Fibroblast of pulmonary artery (primary cell): ENCODE measurements at regions not wholly inside any gene's neighbourhood (a gene's known extent, or its start where the extent isn't known, plus 50 kb on each side); places are given as distances from the start of the nearest gene placed in this dataset.
"Not testable (repeated sequence)": the region's sequence is repeated elsewhere in the genome, so short reads cannot be mapped to it uniquely, and the experiment has no call there.

ENCODE experiments used
- DNase-seq: peaks from one replicate; pipeline ENCODE4 v3.0.0-alpha.2; 2010; ENCODE audit warnings: low read depth
- H3K4me3 ChIP-seq: replicated peaks from 2 replicates; pipeline ENCODE4 v1.5.1; 2011; ENCODE audit warnings: low read depth, mild to moderate bottlenecking, control low read depth, low read length, moderate library complexity
- TF ChIP-seq, protein P1 (sequence below): IDR thresholded peaks from 2 replicates; pipeline ENCODE4 v1.5.1; 2011; ENCODE audit warnings: mild to moderate bottlenecking, control low read depth, low read length, inconsistent platforms; ENCODE audit errors: missing control alignments

DNA sequence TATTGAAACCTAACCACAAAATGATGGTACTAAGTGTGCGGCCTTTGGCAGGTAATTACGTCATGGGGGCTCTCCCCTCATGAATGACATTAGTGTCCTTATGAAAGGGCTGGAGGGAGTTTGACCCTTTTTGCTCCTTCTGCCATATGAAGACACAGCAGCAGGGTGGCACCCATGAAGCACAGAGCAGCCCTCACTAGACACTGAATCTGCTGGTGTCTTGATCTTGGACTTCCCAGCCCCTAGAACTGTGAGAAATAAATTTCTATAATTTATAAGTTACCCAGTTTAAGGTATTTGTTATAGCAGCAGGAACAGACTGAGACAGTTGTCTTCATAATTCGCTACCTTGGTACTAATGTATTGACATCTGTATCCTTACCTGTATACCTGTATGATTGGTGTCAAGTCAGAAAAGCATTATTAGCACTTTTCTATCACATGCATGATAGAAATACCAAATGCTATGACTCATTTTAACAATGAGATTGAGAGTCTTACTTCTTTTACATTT is 80.4 kb downstream of the GCNT4 start:
- H3K4me3 ChIP-seq = no peak overlapping the region
- TF ChIP-seq, protein P1, sequence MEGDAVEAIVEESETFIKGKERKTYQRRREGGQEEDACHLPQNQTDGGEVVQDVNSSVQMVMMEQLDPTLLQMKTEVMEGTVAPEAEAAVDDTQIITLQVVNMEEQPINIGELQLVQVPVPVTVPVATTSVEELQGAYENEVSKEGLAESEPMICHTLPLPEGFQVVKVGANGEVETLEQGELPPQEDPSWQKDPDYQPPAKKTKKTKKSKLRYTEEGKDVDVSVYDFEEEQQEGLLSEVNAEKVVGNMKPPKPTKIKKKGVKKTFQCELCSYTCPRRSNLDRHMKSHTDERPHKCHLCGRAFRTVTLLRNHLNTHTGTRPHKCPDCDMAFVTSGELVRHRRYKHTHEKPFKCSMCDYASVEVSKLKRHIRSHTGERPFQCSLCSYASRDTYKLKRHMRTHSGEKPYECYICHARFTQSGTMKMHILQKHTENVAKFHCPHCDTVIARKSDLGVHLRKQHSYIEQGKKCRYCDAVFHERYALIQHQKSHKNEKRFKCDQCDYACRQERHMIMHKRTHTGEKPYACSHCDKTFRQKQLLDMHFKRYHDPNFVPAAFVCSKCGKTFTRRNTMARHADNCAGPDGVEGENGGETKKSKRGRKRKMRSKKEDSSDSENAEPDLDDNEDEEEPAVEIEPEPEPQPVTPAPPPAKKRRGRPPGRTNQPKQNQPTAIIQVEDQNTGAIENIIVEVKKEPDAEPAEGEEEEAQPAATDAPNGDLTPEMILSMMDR = no peak
- no peak for DNase-seq

DNA sequence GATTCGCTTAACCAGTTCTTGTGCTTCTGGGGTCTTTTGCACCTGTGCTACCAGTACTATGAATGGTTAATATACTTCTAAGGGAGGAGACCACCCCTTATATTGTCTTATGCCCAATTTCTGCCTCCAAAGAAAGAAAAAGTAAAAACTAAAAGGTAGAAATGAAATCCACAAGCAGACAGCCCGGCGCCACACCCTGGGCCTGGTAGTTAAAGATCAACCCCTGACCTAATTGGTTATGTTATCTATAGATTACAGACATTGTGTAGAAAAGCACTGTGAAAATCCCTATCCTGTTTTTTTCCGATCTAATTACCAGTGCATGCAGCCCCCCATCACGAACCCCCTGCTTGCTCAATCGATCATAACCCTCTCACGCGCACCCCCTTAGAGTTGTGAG is 81.5 kb downstream of the GCNT4 start:
- not testable (repeated sequence) for DNase-seq, H3K4me3 ChIP-seq

DNA sequence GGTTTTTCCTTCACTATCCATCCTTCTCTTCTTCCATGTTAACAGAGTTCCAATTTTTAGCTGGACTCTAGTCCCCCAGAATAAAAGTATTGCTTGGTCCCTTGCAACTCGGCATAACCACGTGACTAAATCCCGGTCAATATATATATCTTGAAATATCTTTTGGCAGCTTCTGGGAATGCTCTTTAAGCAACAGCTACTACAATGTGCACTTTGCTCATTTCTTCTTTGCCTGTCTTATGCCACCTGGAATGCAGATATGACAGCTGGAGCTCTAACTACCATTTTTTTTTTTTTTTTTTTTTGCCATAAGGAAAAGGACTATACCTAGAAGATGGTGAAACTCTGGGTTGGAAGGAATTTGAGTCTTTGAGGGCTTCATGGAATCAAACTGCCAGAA is 82.6 kb downstream of the GCNT4 start:
- TF ChIP-seq, protein P1 = no peak
- no peak overlapping the region for H3K4me3 ChIP-seq
- DNase-seq = no peak

DNA sequence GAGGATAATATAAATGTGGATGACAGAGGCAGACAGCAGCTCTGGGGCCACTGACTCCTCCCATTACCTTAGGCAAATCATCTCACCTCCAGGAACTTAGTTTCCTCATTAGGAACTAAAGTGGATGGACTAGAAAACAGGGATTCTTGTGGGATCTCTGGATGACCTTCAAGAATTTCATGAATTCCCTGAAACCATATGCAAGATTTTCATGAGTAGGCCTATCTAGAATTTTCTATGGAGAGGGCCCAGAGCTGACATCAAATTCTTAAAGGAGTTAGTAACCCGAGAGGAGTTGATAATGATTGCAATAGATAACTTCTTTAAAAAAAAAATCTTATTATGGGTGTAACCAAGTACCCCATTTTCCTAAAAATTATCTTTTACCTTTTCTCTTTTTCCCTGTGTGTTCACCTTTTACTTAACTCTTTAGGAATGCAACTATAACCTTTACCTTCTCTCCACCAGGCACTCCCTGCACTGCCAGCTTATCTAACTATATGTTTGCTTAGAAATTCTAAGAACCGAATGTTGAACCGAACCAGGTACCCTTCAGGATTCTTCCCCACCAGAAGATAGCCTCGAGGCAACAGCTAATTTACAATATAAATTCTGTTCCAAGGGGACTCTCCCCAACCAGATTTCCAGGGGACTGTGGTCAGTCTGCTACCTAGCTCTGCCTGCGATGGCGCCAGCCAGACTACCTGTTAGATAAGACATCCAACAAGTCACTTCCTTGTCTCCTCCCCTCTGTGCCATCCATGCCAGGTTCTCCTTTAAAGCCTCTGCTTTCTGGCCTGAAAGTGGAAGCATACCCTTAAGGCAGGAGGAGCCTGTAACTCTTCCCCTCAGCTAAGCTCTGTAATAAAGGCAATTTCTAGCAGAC is 86.0 kb downstream of the GCNT4 start:
- TF ChIP-seq, protein P1 = no peak
- DNase-seq = no peak
- H3K4me3 ChIP-seq = no peak overlapping the region

DNA sequence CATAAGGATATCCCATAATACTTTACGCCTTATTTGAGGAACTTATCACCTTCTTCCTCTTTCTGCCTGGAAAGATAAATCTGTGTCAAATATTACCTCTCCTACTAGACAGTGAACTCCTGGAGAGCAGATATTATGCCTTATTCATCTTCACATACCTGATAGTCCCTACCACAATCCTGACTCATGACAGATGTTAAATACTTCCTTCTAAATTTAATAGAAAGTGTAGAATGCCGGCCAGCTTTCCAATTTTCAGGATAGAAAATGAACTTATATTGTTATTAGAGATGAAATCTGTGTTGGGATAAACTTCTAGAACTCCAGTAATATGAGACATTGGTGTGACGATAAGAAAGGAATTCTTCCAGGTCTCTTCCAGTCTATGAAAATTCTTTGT is 89.0 kb downstream of the GCNT4 start:
- DNase-seq = no peak
- no peak overlapping the region for H3K4me3 ChIP-seq
- TF ChIP-seq, protein P1 = no peak

DNA sequence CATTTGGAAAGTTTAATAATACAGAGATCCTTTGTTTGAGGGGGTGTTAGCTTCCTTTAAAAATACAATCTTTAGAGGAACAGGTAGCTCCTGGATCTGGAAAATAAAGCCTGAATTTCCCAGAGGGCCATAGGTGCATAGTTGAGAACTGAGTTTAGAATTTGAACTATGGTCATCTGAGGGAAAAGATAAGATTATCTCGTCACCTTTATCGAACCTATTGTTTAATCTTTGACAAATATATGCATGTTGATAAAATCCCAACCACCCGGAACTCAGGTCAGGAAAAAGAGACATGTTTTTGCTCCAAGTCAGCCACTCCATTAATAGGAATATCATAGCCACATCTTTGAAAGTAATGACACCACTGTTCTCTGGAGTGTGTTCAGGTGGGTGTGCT is 91.7 kb upstream of the FAM169A start:
- H3K4me3 ChIP-seq = no peak overlapping the region
- TF ChIP-seq, protein P1 = no peak
- DNase-seq = no peak

DNA sequence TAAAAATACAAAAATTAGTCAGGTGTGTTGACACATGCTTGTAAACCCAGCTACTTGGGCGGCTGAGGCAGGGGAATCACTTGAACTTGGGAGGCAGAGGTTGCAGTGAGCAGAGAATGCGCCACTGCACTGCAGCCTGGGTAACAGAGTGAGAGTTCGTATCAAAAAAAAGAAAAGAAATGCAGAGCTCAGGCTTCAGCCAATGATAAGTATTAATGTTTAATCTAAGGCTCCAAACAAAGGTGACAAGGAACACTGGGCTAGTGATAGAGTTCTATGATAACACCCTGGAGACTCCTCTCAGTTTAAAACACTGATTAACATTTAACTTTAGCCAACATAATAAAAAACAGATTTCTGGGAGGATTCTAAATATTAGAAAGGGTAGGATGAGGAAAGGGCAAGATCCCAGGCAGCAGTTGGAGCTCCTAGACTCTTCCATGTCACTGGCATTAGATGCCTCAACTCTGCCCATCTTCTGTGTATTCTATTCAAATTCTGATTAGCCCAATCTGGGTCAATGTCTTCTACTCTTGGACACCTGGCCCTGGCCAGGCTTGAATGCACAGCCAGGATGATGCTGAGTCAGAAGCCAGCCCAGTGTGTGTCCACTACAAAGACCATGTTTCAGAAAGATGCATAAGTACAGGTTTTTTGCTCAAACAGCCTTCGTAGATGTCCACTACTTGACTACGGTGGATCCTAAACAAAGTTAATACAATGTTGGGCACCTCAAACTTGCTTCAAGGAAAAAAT is 91.0 kb upstream of the FAM169A start:
- no peak for DNase-seq
- no peak overlapping the region for H3K4me3 ChIP-seq
- TF ChIP-seq, protein P1 = no peak
